HepG2 (cell line): ENCODE measurements at regions not wholly inside any gene's neighbourhood (a gene's known extent, or its start where the extent isn't known, plus 50 kb on each side); places are given as distances from the start of the nearest gene placed in this dataset.

Experiments
- ATAC-seq: fragments of 200-7000 bp; cut with Tn5 transposase; 3 replicates; pipeline ENCODE4 v1.9.1; 2020; ENCODE audit warnings: mild to moderate bottlenecking, moderate library complexity
- BruUV-seq: library from RNA; stranded (reverse); fragments of 400-500 nt; replicated peaks from 2 replicates; lab custom pipeline; 2021; lab: Mats Ljungman, UMichigan
- CTCF ChIA-PET: fragments of 300-600 bp; formaldehyde crosslinking; extraction: SDS; loops from one replicate; lab custom pipeline; 2021; ENCODE audit warnings: low total read pairs, inconsistent platforms, low intra/inter-chr PET ratio; lab: Yijun Ruan, JAX
- POLR2A ChIA-PET: fragments of 350-600 bp; sonication (Branson Sonifier 250); formaldehyde crosslinking; loops from one replicate; lab custom pipeline; 2020; ENCODE audit warnings: antibody characterized with exemption, inconsistent platforms; lab: Yijun Ruan, JAX
- DNase-seq: peaks from one replicate; pipeline ENCODE4 v3.0.0-alpha.2; 2015; ENCODE audit warnings: low spot score
- FAIRE-seq: peaks from 3 replicates; lab custom pipeline; 2011; peaks lifted over from hg19 to GRCh38; lab: Jason Lieb, UNC
- H2AFZ ChIP-seq: one replicate; pipeline ENCODE4 v1.6.1; 2011; ENCODE audit warnings: low read length, inconsistent platforms
- H3K27ac ChIP-seq: fragments of 300-600 bp; 3 replicates; pipeline ENCODE4 v1.8.0; 2011; ENCODE audit warnings: mixed run types, mild to moderate bottlenecking, mixed read lengths, low read length, inconsistent platforms; ENCODE audit not compliant: insufficient read depth; ENCODE audit errors: extremely low read length
- H3K27me3 ChIP-seq, 2 experiments: fragments of 200-600 bp in 1 of 2; 2 replicates in 1 of 2; 3 replicates in 1 of 2; pipeline versions ENCODE4 v1.6.0 to v1.8.0; 2011; ENCODE audit warnings: low read length in 2 of 2, mild to moderate bottlenecking in 2 of 2, moderate library complexity in 2 of 2, inconsistent platforms in 1 of 2; ENCODE audit not compliant: insufficient read depth in 2 of 2, control insufficient read depth in 1 of 2
- H3K36me3 ChIP-seq, 2 experiments: fragments of 200-600 bp in 1 of 2; replicated peaks in 1 of 2; 2 replicates in 1 of 2; 3 replicates in 1 of 2; pipeline versions ENCODE4 v1.5.1 to v1.8.0; 2011; ENCODE audit warnings: low read length in 2 of 2, inconsistent platforms in 1 of 2; ENCODE audit not compliant: insufficient read depth in 2 of 2, control insufficient read depth in 1 of 2
- H3K4me1 ChIP-seq: 2 replicates; pipeline ENCODE4 v1.5.1; 2012; ENCODE audit warnings: low read length, inconsistent platforms; ENCODE audit not compliant: insufficient read depth
- H3K4me2 ChIP-seq: 2 replicates; pipeline ENCODE4 v1.6.0; 2011; ENCODE audit warnings: low read depth, low read length, inconsistent platforms
- H3K4me3 ChIP-seq, 3 experiments: fragments of 200-600 bp in 1 of 3; sonication (generic), shearing (Covaris generic) in 1 of 3; replicated peaks in 1 of 3; 2 replicates each; pipeline ENCODE4 v1.5.1; 2011 to 2016; ENCODE audit warnings: low read length in 3 of 3, inconsistent platforms in 2 of 3, low read depth in 2 of 3, mild to moderate bottlenecking in 2 of 3, control low read depth in 1 of 3, mixed read lengths in 1 of 3; ENCODE audit not compliant: insufficient read depth in 1 of 3
- H3K79me2 ChIP-seq: one replicate; pipeline ENCODE4 v1.6.1; 2011; ENCODE audit warnings: low read length, inconsistent platforms; ENCODE audit not compliant: insufficient read depth
- H3K9ac ChIP-seq: 2 replicates; pipeline ENCODE4 v1.6.0; 2011; ENCODE audit warnings: mild to moderate bottlenecking, low read depth, low read length, inconsistent platforms; ENCODE audit not compliant: insufficient read depth
- H3K9me3 ChIP-seq: 2 replicates; pipeline ENCODE4 v1.5.1; 2012; ENCODE audit warnings: mild to moderate bottlenecking, low read length
- H4K20me1 ChIP-seq: 2 replicates; pipeline ENCODE4 v1.6.0; 2011; ENCODE audit warnings: inconsistent platforms, mild to moderate bottlenecking, low read length, moderate library complexity; ENCODE audit not compliant: insufficient read depth
- ARNT2 ChIP-seq: sonication (generic); formaldehyde crosslinking; IDR thresholded peaks from 2 replicates; pipeline ENCODE4 v1.8.0; 2022; ENCODE audit warnings: mild to moderate bottlenecking, low read depth, missing genetic modification reagents, moderate library complexity
- BHLHE40 ChIP-seq: IDR thresholded peaks from 2 replicates; pipeline ENCODE4 v1.6.1; 2011; ENCODE audit warnings: low read length, improper control_type of control experiment
- FOXA1 ChIP-seq, 2 experiments: fragments of 450-650 bp in 1 of 2; sonication (generic) in 1 of 2; formaldehyde crosslinking in 1 of 2; IDR thresholded peaks; 2 replicates each; pipeline versions ENCODE4 v1.4.0 to v1.6.1; 2016 to 2020; ENCODE audit warnings: missing genetic modification reagents in 1 of 2
- HNF4G ChIP-seq, 2 experiments: sonication (generic) in 1 of 2; formaldehyde crosslinking in 1 of 2; IDR thresholded peaks; 2 replicates each; pipeline versions ENCODE4 v1.4.0 to v1.6.1; 2011 to 2020; ENCODE audit warnings: borderline replicate concordance in 2 of 2, low read depth in 2 of 2, mild to moderate bottlenecking in 2 of 2, low read length in 1 of 2, missing genetic modification reagents in 1 of 2, moderate library complexity in 1 of 2
- MTF1 ChIP-seq: sonication (generic); formaldehyde crosslinking; IDR thresholded peaks from 2 replicates; pipeline ENCODE4 v1.5.0; 2020; ENCODE audit warnings: missing genetic modification reagents
- NCOA1 ChIP-seq: sonication (generic); formaldehyde crosslinking; IDR thresholded peaks from 2 replicates; pipeline ENCODE4 v1.9.0; 2021; ENCODE audit warnings: missing genetic modification reagents
- SAP130 ChIP-seq: IDR thresholded peaks from 2 replicates; pipeline ENCODE4 v1.6.1; 2016; ENCODE audit warnings: low read depth
- ZNF329 ChIP-seq: sonication (generic); formaldehyde crosslinking; IDR thresholded peaks from 2 replicates; pipeline ENCODE4 v1.9.0; 2021; ENCODE audit warnings: low read depth, mild to moderate bottlenecking, missing genetic modification reagents
- ZNF335 ChIP-seq: sonication (generic); formaldehyde crosslinking; IDR thresholded peaks from 2 replicates; pipeline ENCODE4 v1.4.0; 2020; ENCODE audit warnings: missing genetic modification reagents
- ZNF343 ChIP-seq: sonication (generic); formaldehyde crosslinking; IDR thresholded peaks from 2 replicates; pipeline ENCODE4 v1.4.0; 2020; ENCODE audit warnings: mild to moderate bottlenecking, missing genetic modification reagents
- ZNF761 ChIP-seq: sonication (generic); formaldehyde crosslinking; conservative IDR thresholded peaks from 2 replicates; pipeline ENCODE4 v1.4.0; 2020; ENCODE audit warnings: mild to moderate bottlenecking, missing genetic modification reagents
- ZNF891 ChIP-seq: sonication (generic); formaldehyde crosslinking; IDR thresholded peaks from 2 replicates; pipeline ENCODE4 v1.5.0; 2020; ENCODE audit warnings: mild to moderate bottlenecking, missing genetic modification reagents
- WGBS: methylation state at CpG from one replicate; pipeline ENCODE4 v1.1.6; 2017; ENCODE audit warnings: low lambda C conversion rate; 5-methylcytosine and 5-hydroxymethylcytosine counted together
- in situ Hi-C: cut with HindIII; loops from 2 replicates; pipeline ENCODE4 v1.10.0; 2017; ENCODE audit warnings: low pct_unique_long_range_greater_than_20kb; ENCODE audit not compliant: extremely low pct_ligation_motif_present
- intact Hi-C: fragments of 100-400 bp; cut with micrococcal nuclease; formaldehyde crosslinking; loops from one replicate; pipeline ENCODE4 v1.10.0; 2022; ENCODE audit not compliant: unreplicated experiment
- TF ChIP-seq, protein P1 (sequence below): sonication (generic); formaldehyde crosslinking; IDR thresholded peaks from 2 replicates; pipeline ENCODE4 v1.5.1; 2020; ENCODE audit warnings: mild to moderate bottlenecking, missing genetic modification reagents, moderate library complexity
- TF ChIP-seq, protein P2 (sequence below): sonication (generic); formaldehyde crosslinking; IDR thresholded peaks from 2 replicates; pipeline ENCODE4 v1.8.0; 2022; ENCODE audit warnings: mild to moderate bottlenecking, missing genetic modification reagents, borderline replicate concordance
- TF ChIP-seq, protein P3 (sequence below): sonication (generic); formaldehyde crosslinking; IDR thresholded peaks from 2 replicates; pipeline ENCODE4 v1.4.0; 2020; ENCODE audit warnings: missing genetic modification reagents

DNA sequence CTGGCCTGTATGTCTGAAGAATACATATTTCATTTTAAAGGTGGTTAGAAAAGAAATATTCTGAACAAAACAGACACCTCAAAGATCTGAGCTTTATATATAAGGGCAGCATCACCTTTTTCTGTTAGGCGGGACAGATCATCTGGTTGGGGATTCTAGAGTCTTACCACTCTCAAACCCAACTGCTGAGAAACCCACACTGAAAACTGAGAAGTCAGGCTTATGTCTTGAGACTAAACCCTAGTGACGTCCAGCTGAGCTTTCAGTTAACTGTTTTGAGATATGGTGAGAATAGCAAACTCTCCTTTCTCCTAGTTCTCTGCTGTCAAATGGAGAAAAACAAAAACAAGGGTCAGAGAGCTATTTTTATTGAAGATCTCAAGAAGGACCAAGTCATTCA lies 63.7 kb upstream of the CCN6 start (continued):
- TF ChIP-seq, protein P1, sequence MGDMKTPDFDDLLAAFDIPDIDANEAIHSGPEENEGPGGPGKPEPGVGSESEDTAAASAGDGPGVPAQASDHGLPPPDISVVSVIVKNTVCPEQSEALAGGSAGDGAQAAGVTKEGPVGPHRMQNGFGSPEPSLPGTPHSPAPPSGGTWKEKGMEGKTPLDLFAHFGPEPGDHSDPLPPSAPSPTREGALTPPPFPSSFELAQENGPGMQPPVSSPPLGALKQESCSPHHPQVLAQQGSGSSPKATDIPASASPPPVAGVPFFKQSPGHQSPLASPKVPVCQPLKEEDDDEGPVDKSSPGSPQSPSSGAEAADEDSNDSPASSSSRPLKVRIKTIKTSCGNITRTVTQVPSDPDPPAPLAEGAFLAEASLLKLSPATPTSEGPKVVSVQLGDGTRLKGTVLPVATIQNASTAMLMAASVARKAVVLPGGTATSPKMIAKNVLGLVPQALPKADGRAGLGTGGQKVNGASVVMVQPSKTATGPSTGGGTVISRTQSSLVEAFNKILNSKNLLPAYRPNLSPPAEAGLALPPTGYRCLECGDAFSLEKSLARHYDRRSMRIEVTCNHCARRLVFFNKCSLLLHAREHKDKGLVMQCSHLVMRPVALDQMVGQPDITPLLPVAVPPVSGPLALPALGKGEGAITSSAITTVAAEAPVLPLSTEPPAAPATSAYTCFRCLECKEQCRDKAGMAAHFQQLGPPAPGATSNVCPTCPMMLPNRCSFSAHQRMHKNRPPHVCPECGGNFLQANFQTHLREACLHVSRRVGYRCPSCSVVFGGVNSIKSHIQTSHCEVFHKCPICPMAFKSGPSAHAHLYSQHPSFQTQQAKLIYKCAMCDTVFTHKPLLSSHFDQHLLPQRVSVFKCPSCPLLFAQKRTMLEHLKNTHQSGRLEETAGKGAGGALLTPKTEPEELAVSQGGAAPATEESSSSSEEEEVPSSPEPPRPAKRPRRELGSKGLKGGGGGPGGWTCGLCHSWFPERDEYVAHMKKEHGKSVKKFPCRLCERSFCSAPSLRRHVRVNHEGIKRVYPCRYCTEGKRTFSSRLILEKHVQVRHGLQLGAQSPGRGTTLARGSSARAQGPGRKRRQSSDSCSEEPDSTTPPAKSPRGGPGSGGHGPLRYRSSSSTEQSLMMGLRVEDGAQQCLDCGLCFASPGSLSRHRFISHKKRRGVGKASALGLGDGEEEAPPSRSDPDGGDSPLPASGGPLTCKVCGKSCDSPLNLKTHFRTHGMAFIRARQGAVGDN (CRISPR knock-in tag) = no peak
- TF ChIP-seq FOXA1 (IDR thresholded peaks at IDR 0.05) (no peak), FOXA1 (CRISPR knock-in tag; IDR thresholded peaks at IDR 0.05) (no peak), ZNF343 (CRISPR knock-in tag) (no peak), ZNF335 (CRISPR knock-in tag) (no peak), ZNF329 (CRISPR knock-in tag) (no peak), ZNF891 (CRISPR knock-in tag) (no peak)

DNA sequence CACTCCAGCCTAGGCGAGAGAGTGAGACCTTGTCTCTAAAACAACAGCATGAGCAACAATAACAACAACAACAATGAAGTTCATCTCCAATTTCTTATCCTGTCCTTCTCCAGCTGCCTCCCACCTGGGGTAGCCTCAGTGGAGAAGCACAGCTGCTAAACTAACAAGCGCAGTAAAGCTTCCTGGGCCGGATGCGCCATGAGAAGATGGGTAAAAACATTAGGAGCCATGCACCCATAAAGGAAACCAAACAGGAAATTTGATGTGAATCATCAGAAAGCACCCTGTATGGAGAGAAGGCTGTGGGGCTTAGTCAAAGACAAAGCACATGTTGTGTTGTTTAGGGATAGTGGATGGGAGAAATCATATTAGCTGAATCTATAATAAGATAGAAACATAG lies 61.1 kb upstream of the CCN6 start:
- BruUV-seq = no TSS peak
- Histone ChIP-seq H4K20me1 (no peaks in the 10 kb centered on the region), H3K4me2 (no peak overlapping the region), H3K79me2 (no peaks in the 10 kb centered on the region), H3K4me1 (0 out of 2 replicates have a peak, but pooled peaks cover 5% of the 10 kb centered on the region), H3K4me3 (no peak overlapping the region), H3K36me3 (no peaks in the 10 kb centered on the region), H3K27me3 (peaks cover 0 to 15% of the 10 kb centered on the region in 2 experiments; a peak in 2 of 5 replicates), H3K9ac (no peak overlapping the region), H2AFZ (no peak overlapping the region), H3K9me3 (no peaks in the 10 kb centered on the region), H3K27ac (no peak overlapping the region)
- no peak for DNase-seq
- in situ Hi-C loops = no loop called here
- FAIRE-seq = no peak
- POLR2A ChIA-PET = no interaction called here
- CTCF ChIA-PET = no interaction called here
- 64% methylated on average over 4 of the region's 4 CpGs for WGBS
- no peak for ATAC-seq
- intact Hi-C loops = no loop called here
- no peak for TF ChIP-seq HNF4G (IDR thresholded peaks at IDR 0.05; ENCODE audit: borderline replicate concordance, low read depth, low read length)
- TF ChIP-seq HNF4G (CRISPR knock-in tag; IDR thresholded peaks at IDR 0.05; ENCODE audit: borderline replicate concordance, low read depth) = no peak
- TF ChIP-seq, protein P2, sequence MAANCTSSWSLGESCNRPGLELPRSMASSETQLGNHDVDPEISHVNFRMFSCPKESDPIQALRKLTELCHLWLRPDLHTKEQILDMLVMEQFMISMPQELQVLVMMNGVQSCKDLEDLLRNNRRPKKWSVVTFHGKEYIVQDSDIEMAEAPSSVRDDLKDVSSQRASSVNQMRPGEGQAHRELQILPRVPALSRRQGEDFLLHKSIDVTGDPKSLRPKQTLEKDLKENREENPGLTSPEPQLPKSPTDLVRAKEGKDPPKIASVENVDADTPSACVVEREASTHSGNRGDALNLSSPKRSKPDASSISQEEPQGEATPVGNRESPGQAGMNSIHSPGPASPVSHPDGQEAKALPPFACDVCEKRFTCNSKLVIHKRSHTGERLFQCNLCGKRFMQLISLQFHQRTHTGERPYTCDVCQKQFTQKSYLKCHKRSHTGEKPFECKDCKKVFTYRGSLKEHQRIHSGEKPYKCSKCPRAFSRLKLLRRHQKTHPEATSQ (CRISPR knock-in tag) = no peak
- TF ChIP-seq ARNT2 (CRISPR knock-in tag) = no peak
- no peak for TF ChIP-seq BHLHE40
- no peak for TF ChIP-seq SAP130 (CRISPR knock-in tag)
- no peak for TF ChIP-seq MTF1 (CRISPR knock-in tag)
- no peak for TF ChIP-seq NCOA1 (CRISPR knock-in tag)
- TF ChIP-seq ZNF761 (CRISPR knock-in tag) = no peak
- TF ChIP-seq, protein P3, sequence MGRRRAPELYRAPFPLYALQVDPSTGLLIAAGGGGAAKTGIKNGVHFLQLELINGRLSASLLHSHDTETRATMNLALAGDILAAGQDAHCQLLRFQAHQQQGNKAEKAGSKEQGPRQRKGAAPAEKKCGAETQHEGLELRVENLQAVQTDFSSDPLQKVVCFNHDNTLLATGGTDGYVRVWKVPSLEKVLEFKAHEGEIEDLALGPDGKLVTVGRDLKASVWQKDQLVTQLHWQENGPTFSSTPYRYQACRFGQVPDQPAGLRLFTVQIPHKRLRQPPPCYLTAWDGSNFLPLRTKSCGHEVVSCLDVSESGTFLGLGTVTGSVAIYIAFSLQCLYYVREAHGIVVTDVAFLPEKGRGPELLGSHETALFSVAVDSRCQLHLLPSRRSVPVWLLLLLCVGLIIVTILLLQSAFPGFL (CRISPR knock-in tag) = no peak
